ENCODE measurements at regions not wholly inside any gene's neighbourhood (a gene's known extent, or its start where the extent isn't known, plus 50 kb on each side); places are given as distances from the start of the nearest gene placed in this dataset.

DNA sequence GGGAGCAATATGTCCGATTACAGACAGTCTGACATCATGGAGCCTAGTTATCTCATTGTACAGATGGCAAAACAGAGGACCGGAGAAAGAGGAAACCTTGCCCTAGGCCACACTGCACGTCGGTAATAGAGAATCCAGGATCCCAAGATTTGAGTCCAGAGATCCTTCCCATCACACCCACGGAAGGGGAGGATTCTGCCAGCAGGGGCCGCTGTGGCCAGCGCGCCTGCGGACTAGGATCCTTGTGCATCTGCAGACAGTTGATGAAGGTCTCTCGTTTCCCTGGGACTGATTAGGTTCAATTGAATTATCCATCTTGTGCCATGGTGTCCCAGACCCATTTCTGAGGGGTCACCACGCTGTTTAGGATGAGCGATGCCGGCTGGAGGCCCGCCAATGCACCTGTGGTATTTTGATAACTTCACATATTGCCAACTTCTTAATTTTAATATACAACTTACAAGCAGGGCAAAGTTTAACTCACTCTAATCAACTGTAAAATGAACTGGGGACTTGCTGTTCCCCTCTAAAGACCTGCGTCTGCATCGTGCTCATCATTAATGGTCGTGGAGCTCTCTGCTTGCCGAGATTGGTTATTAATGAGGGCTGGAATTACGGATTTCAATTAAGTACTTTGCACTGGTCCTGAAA is 592.7 kb upstream of the BRINP1 start:
- peak; percentile 54 to 76 (median 62) for TF ChIP-seq CTCF (IDR thresholded peaks at IDR 0.05)
- TF ChIP-seq POLR2A (IDR thresholded peaks at IDR 0.05): no peak
